Activated T-helper 17 cell treated with anti-CD3 and anti-CD28 coated beads, Interleukin-2, amount 50 U/mL, for 72 hours (primary cell): ENCODE measurements at regions not wholly inside any gene's neighbourhood (a gene's known extent, or its start where the extent isn't known, plus 50 kb on each side); places are given as distances from the start of the nearest gene placed in this dataset.
"Not testable (repeated sequence)": the region's sequence is repeated elsewhere in the genome, so short reads cannot be mapped to it uniquely, and the experiment has no call there.

ENCODE experiments used
- ATAC-seq: fragments of 150-1000 bp; cut with Tn5 transposase; replicated peaks from 2 replicates; pipeline ENCODE4 v1.10.0; 2021; ENCODE audit warnings: mild to moderate bottlenecking, moderate library complexity
- H3K27ac Mint-ChIP-seq: one replicate; pipeline ENCODE4 v1.8.0; 2022; ENCODE audit warnings: mixed read lengths
- H3K27me3 Mint-ChIP-seq: one replicate; pipeline ENCODE4 v1.8.0; 2022; ENCODE audit warnings: mixed read lengths
- H3K36me3 Mint-ChIP-seq: one replicate; pipeline ENCODE4 v1.8.0; 2022; ENCODE audit warnings: low read depth, mild to moderate bottlenecking, mixed read lengths
- H3K4me1 Mint-ChIP-seq: one replicate; pipeline ENCODE4 v1.8.0; 2022; ENCODE audit warnings: mixed read lengths
- H3K4me3 Mint-ChIP-seq: one replicate; pipeline ENCODE4 v1.8.0; 2022; ENCODE audit warnings: mild to moderate bottlenecking, mixed read lengths
- H3K9me3 Mint-ChIP-seq: one replicate; pipeline ENCODE4 v1.8.0; 2022; ENCODE audit warnings: mixed read lengths

DNA sequence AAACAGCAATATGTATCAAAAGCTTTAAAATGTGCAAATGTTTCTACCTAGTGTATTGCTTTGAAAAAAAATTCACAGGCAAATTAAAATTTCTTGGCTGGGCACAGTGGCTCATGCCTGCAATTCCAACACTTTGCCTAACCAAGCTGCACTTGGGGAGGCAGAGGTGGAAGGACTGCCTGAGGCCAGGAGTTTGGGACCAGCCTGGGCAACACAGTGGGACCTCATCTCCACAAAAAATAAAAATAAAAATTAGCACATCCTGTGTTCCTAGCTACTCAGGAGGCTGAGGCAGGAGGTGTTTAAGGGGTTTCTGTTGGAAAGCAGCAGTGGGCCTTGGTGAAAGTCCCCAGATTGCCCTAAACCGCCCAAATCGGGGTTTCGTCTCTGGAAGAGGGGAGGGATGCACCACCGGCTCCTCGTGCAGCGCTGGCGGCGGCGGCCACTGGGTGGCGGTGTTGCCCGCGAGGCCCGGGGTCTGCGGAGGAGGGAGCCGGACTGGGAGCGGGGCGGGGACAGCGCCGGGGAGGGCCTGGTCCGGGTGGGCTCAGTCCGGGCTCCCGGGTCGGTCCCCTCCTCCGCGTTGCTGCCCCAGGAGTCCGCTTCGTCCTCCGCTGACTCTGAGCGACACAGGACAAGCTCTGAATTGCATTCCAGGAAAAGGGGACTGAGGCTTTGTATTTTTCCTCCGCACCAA lies 265.6 kb downstream of the AACS start:
- Mint-ChIP-seq H3K9me3 (no peaks in the 10 kb centered on the region), H3K4me3 (no peak overlapping the region), H3K36me3 (no peaks in the 10 kb centered on the region), H3K27me3 (peaks cover 42% of the 10 kb centered on the region), H3K27ac (no peak overlapping the region), H3K4me1 (no peaks in the 10 kb centered on the region)
- ATAC-seq = peak; percentile 73

DNA sequence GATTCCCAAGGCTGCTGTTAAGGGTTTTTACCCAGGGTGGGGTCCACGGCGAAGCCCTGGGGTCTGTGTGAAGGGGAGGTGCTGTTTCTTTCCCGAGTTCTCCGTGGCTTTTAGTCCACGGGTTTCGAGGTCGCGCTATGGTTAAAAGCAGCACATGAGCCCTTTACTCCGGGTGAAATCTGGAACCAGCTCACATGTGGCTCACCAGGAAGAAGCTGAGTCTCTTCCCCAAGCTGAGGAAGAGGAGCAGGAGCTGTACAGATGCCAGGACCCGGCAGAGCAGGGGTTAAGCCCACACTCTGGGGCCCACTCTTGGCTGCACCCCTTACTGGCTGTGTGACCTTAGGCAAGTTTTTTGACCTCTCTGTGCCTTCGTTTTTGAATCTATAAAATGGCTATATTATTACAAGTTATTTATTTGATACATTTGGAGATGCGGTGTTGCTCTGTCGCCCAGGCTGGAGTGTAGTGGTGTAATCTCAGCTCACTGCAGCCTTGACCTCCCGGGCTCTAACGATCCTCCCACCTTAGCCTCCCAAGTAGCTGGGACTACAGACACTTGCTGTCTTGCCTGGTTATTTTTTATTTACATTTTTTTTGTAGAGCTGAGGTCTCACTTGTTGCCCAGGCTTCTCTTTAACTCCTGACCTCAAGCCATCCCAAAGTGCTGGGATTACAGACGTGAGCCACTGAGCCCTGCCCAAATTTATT lies 266.3 kb downstream of the AACS start:
- no peak overlapping the region for H3K4me3 Mint-ChIP-seq
- H3K36me3 Mint-ChIP-seq = no peaks in the 10 kb centered on the region
- no peak for ATAC-seq
- H3K9me3 Mint-ChIP-seq = no peaks in the 10 kb centered on the region
- no peak overlapping the region for H3K27ac Mint-ChIP-seq
- H3K27me3 Mint-ChIP-seq = peaks cover 42% of the 10 kb centered on the region
- H3K4me1 Mint-ChIP-seq = no peaks in the 10 kb centered on the region

DNA sequence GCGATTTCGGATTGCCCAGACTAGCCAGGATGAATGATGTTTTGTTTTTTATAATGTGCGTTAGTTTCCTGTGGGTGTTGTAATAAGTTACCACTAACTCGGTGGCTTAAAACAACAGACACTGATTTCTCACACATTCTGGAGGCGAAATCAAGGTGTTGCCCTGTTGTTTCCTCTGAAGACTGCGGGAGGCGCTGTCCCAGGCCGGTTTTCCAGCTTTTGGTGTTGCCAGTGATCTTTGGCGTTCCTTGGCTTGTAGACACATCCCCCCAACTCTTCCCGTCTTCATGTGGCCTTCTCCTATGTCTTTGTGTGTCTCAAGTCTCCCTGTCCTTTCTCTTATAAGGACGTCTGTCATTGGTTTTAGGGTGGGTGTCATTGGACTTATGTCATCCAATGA lies 267.7 kb downstream of the AACS start:
- Mint-ChIP-seq H3K27ac (no peak overlapping the region), H3K4me1 (no peaks in the 10 kb centered on the region), H3K27me3 (peaks cover 37% of the 10 kb centered on the region), H3K9me3 (no peaks in the 10 kb centered on the region), H3K36me3 (no peaks in the 10 kb centered on the region), H3K4me3 (no peak overlapping the region)
- ATAC-seq = no peak

DNA sequence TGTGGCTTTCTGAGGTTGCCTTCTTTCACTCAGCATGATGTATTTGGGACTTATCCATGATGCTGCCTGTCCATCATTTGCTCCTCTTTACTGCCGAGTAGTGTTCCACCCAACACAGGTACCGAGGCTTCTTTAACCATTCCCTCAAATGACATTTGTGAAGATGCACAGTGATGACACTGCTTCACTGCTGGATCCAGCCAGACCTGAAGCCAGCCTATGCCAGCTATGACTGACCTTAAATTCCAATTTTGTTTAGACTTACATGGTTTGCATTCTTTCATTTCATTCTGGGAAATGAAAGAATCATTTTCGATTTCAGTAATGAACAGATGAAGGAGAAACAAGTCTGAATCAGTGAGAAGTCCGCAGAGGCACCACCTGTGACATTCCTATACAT lies 271.0 kb downstream of the AACS start:
- ATAC-seq = no peak
- no peak overlapping the region for H3K27ac Mint-ChIP-seq

DNA sequence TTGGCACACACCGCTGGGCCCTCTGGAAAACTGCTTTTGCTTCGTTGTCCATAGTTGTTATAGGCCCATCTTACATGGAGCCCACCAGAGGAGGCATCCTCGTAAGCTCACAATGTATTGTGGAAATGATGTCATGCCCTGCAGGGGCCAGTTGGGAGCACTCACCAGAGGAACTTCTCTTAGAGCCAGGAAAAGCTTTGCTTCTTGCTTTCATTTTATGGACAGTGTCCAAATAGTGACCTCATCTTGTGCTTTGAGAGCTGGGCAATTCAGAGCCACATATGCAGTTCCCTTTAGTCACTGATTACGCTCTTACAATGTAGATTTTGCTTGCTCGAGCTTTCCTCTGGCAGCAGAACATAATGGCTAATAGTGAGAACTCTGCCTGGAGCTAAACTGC lies 275.6 kb downstream of the AACS start:
- no peak for ATAC-seq
- H3K27ac Mint-ChIP-seq = no peak overlapping the region
- H3K9me3 Mint-ChIP-seq = no peaks in the 10 kb centered on the region
- H3K4me3 Mint-ChIP-seq = no peak overlapping the region
- no peaks in the 10 kb centered on the region for H3K4me1 Mint-ChIP-seq
- peaks cover 26% of the 10 kb centered on the region for H3K27me3 Mint-ChIP-seq
- no peaks in the 10 kb centered on the region for H3K36me3 Mint-ChIP-seq

More for the DNA sequence above, 271.0 kb downstream of the AACS start:
- Mint-ChIP-seq H3K9me3 (no peaks in the 10 kb centered on the region), H3K27me3 (peaks cover 33% of the 10 kb centered on the region), H3K4me3 (no peak overlapping the region), H3K4me1 (no peaks in the 10 kb centered on the region), H3K36me3 (no peaks in the 10 kb centered on the region)

DNA sequence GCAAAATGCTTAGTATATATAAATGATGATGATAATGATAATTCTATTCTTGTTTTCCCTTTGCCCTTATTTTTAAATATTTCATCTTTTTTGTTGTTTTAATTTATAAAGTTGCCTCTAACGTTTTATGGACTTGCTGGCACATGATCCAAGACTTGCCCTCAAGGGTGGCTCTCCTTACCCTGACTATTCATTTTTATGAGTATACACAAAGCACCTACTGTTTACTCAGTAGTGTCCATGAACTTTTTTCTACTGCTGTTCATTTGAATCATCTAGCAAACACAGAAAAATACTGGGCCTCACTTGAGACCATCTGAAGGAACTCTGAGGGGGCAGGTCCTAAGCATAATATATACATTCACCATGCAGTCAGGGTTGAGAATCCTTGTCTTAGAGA lies 276.2 kb downstream of the AACS start:
- no peak for ATAC-seq
- no peak overlapping the region for H3K4me3 Mint-ChIP-seq
- H3K9me3 Mint-ChIP-seq = no peaks in the 10 kb centered on the region
- H3K27ac Mint-ChIP-seq = no peak overlapping the region
- H3K27me3 Mint-ChIP-seq = peaks cover 23% of the 10 kb centered on the region
- H3K36me3 Mint-ChIP-seq = no peaks in the 10 kb centered on the region
- no peaks in the 10 kb centered on the region for H3K4me1 Mint-ChIP-seq

DNA sequence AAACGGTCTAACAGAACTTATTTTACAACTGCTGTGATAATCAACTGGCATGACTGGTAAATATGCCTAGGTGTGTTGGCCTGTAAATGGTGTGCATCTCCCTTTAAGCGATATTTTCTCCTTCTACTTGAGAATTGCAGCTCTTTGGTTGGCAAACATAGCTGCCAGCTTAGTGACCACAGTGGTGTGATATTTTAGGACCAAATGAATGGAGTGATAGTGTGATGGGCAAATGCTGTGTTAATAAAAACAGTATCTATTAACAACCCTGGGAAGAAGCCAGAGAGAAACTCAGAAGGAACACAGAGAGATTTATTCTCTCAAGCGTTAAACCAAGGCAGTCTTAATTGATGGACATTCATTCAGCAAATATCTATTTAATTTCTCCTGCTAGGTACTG lies 278.4 kb downstream of the AACS start:
- Mint-ChIP-seq H3K9me3 (no peaks in the 10 kb centered on the region), H3K36me3 (no peaks in the 10 kb centered on the region), H3K4me3 (no peak overlapping the region), H3K27me3 (peaks cover 19% of the 10 kb centered on the region), H3K4me1 (no peaks in the 10 kb centered on the region), H3K27ac (no peak overlapping the region)
- no peak for ATAC-seq

DNA sequence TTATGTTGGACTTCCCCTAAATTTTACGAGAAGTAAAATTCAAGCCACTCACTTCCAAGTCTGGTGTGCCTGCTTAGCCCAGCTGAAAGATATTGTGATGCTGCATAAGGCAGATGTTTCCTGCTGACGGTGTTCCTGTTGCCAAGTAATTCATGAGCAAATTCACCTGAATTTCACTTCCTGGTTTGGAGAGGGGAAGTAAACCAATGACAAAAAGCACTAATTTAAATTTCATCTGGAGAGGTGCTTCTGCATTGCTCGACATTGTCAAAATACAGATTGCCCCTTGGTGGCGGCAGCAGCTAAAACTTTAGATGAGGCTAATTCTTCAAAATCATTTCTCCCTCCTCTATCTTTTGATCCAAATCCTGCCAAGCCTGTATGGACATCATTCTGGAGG lies 281.1 kb downstream of the AACS start:
- Mint-ChIP-seq H3K9me3 (no peaks in the 10 kb centered on the region), H3K4me3 (no peak overlapping the region), H3K4me1 (no peaks in the 10 kb centered on the region), H3K36me3 (no peaks in the 10 kb centered on the region), H3K27ac (no peak overlapping the region), H3K27me3 (peaks cover 29% of the 10 kb centered on the region)
- ATAC-seq = no peak

DNA sequence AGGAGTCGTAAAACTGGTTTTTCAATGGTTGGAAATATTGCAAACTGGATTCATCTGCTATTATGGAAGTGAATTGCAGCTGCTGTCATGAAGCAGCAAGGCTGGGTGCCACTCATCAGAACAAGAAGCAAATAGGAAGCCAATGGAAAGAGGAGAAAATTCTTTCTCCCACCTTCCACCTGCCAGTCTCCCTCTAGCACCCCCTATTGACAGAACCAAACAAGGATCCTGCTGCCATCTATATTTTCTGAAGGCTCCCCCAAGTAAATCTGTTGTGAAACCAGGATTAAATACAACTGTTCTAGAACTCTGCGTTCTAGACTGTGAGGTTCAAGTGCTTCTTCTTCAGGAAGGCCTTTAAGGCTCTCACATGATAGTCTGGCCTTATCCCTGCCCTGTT lies 286.6 kb downstream of the AACS start:
- Mint-ChIP-seq H3K27me3 (peaks cover 30% of the 10 kb centered on the region), H3K4me1 (no peaks in the 10 kb centered on the region), H3K27ac (no peak overlapping the region), H3K9me3 (peaks cover 3% of the 10 kb centered on the region), H3K4me3 (no peak overlapping the region), H3K36me3 (no peaks in the 10 kb centered on the region)
- ATAC-seq = no peak

DNA sequence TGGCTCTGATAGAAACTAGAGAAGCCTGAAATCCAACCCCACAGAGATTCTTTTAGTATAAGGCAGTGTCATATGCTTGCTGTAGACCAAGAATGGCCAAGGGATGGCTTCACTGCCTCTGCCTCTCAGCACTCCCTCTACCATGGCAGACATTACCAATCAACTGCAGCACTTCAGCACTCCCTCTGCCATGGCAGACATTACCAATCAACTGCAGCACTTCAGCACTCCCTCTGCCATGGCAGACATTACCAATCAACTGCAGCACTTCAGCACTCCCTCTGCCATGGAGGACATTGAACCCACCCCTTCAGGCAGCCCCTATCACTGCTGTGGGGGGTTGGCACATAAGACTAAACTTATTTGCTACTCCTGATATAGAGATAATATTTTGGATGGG lies 287.8 kb downstream of the AACS start:
- not testable (repeated sequence) for H3K36me3 Mint-ChIP-seq, H3K4me1 Mint-ChIP-seq, H3K27ac Mint-ChIP-seq, ATAC-seq, H3K4me3 Mint-ChIP-seq, H3K9me3 Mint-ChIP-seq
- H3K27me3 Mint-ChIP-seq = peaks cover 28% of the 10 kb centered on the region

DNA sequence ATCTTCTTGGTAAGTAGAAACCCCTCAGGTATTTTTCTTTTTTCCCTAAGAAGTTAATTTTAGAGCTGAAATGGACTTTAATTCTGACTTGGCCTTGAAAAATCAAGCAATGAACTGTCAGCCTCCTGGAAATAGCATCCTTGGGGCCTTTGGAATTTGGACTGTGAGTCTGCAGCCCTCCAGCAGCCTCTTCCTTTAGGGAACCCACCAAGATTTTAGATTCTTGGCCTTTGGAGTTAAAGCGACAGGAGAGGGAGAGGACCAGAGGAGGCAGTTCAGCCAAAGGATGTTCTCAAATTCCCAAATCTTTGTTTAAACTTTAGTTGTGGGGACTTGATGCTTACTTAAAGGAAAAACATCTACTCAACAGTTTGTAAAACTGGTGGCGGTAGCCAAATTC lies 288.6 kb downstream of the AACS start:
- Mint-ChIP-seq H3K27ac (no peak overlapping the region), H3K4me3 (no peak overlapping the region), H3K27me3 (peaks cover 25% of the 10 kb centered on the region), H3K4me1 (no peaks in the 10 kb centered on the region), H3K9me3 (peaks cover 5% of the 10 kb centered on the region), H3K36me3 (no peaks in the 10 kb centered on the region)
- ATAC-seq = no peak

DNA sequence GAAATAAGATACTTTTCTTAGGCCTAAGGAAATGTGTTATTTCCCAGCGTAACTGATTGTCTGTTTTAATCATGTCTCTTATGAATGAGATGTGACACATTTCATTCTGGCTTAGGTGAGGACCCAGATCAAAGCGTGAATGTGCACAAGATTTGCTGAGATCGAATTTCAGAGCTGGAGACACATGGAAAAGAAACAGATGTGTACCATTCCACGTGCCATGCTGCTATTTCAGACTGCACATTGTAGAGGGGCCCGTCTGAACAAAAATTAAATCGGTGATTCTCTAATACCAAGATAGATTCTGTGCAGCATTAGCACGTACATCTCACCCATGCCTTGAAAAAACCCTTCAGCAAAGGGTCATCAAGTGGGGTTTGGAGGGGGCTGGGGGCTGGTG lies 290.4 kb downstream of the AACS start:
- no peak for ATAC-seq
- peaks cover 5% of the 10 kb centered on the region for H3K9me3 Mint-ChIP-seq

DNA sequence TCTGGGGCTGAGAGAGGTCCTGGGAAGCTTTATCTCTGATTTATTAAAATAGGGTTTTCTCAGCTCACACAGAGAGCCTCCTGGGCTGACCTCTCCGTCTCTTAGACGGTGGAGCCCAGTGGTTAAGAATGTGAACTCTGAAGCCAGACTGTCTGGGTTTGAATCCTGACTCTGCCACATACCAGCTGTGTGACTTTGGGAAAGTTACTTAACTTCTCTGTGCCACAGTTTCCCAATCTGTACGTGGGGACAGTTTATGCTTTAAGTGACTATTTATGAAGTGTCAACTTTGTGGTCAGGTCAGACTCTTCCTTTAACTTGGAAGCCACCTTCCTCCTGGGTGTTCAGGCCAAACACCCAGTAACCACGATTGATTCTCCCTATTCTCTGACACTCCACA lies 290.9 kb downstream of the AACS start:
- no peak overlapping the region for H3K4me3 Mint-ChIP-seq
- H3K4me1 Mint-ChIP-seq = no peaks in the 10 kb centered on the region
- ATAC-seq = no peak
- H3K27ac Mint-ChIP-seq = no peak overlapping the region
- no peaks in the 10 kb centered on the region for H3K36me3 Mint-ChIP-seq
- peaks cover 12% of the 10 kb centered on the region for H3K27me3 Mint-ChIP-seq
- peaks cover 5% of the 10 kb centered on the region for H3K9me3 Mint-ChIP-seq

More for the DNA sequence above, 290.4 kb downstream of the AACS start:
- no peak overlapping the region for H3K27ac Mint-ChIP-seq
- H3K36me3 Mint-ChIP-seq = no peaks in the 10 kb centered on the region
- no peaks in the 10 kb centered on the region for H3K4me1 Mint-ChIP-seq
- peaks cover 15% of the 10 kb centered on the region for H3K27me3 Mint-ChIP-seq
- H3K4me3 Mint-ChIP-seq = no peak overlapping the region

DNA sequence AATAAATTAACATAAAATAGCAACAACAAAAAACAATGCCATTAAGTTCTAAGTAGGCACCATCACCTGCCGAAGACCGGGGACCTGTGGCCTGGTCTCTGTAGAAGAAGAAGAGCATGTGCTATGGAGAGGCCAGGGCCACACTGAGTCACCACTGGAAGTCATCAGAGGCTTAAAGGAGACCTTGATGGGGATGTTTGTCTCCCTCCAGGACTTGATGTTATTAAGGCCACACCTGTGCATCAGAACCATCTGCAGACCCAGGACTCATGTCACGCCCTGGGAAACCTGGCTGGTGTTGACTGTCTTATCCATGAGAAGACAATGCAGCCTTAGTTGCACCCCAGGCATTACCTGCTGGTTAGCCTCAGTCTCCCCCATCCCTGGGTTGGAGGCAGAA lies 292.3 kb downstream of the AACS start:
- no peaks in the 10 kb centered on the region for H3K36me3 Mint-ChIP-seq
- ATAC-seq = no peak
- H3K27ac Mint-ChIP-seq = no peak overlapping the region
- H3K9me3 Mint-ChIP-seq = peaks cover 5% of the 10 kb centered on the region
- no peaks in the 10 kb centered on the region for H3K4me1 Mint-ChIP-seq
- no peak overlapping the region for H3K4me3 Mint-ChIP-seq
- peaks cover 10% of the 10 kb centered on the region for H3K27me3 Mint-ChIP-seq

DNA sequence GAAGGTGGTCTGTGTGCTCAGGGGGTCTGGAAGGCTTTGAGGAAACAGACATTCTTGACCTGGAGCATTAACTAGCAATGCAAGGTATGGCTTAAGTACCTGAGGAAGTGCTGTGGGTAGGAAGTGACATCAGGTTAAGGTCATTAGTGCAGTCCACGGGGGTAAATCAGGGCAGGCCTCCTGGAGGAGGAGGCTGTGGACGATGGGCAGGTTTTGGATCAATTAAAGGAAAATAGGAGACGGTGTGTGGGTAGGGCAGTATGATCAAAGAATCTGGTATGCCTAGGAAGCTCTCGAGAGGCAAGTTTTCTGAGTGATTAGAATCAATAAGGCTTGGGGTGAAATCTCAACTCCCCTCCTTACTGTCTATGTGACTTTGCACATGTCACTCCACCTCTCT lies 295.3 kb downstream of the AACS start:
- Mint-ChIP-seq H3K4me3 (no peak overlapping the region), H3K27ac (no peak overlapping the region), H3K27me3 (peaks cover 6% of the 10 kb centered on the region)

More for the DNA sequence above, 295.3 kb downstream of the AACS start:
- H3K4me1 Mint-ChIP-seq = no peaks in the 10 kb centered on the region
- H3K9me3 Mint-ChIP-seq = peaks cover 5% of the 10 kb centered on the region
- ATAC-seq = no peak
- no peaks in the 10 kb centered on the region for H3K36me3 Mint-ChIP-seq
